HEK293T (cell line): ENCODE measurements at regions not wholly inside any gene's neighbourhood (a gene's known extent, or its start where the extent isn't known, plus 50 kb on each side); places are given as distances from the start of the nearest gene placed in this dataset.
"Not testable (repeated sequence)": the region's sequence is repeated elsewhere in the genome, so short reads cannot be mapped to it uniquely, and the experiment has no call there.

ENCODE experiments used
- BHLHE40 ChIP-seq: fragments of 450-650 bp; IDR thresholded peaks from 2 replicates; pipeline ENCODE4 v1.6.1; 2016; ENCODE audit warnings: mild to moderate bottlenecking, moderate library complexity, borderline replicate concordance
- FOXA1 ChIP-seq: fragments of 450-650 bp; IDR thresholded peaks from 2 replicates; pipeline ENCODE4 v1.6.1; 2016; ENCODE audit warnings: mild to moderate bottlenecking
- PKNOX1 ChIP-seq: fragments of 450-650 bp; IDR thresholded peaks from 2 replicates; pipeline ENCODE4 v1.6.1; 2016
- ZNF384 ChIP-seq: fragments of 450-650 bp; IDR thresholded peaks from 2 replicates; pipeline ENCODE4 v1.6.1; 2016

- not testable (repeated sequence) for TF ChIP-seq PKNOX1, ZNF384, FOXA1, BHLHE40
Observed at GRCh38 chr17:77533697-77534096, 392.9 kb downstream of the SEC14L1 start.
